Esophagus squamous epithelium (tissue), 4 donors: ENCODE measurements at regions not wholly inside any gene's neighbourhood (a gene's known extent, or its start where the extent isn't known, plus 50 kb on each side); places are given as distances from the start of the nearest gene placed in this dataset.

Source experiments
- POLR2A ChIP-seq, 4 donors: fragments of 450-650 bp; IDR thresholded peaks; one replicate each; pipeline ENCODE4 v1.6.1; 2017; ENCODE audit warnings: antibody characterized with exemption in 4 of 4, mild to moderate bottlenecking in 4 of 4, moderate library complexity in 3 of 4
- TF ChIP-seq, protein P1 (sequence below), 6 experiments: fragments of 450-650 bp in 4 of 6; fragments of 200-600 bp in 2 of 6; sonication (generic) in 2 of 6; IDR thresholded peaks; one replicate each; pipeline ENCODE4 v1.5.1; 2016 to 2019; ENCODE audit warnings: antibody characterized with exemption in 6 of 6, mild to moderate bottlenecking in 4 of 6, moderate library complexity in 4 of 6

DNA sequence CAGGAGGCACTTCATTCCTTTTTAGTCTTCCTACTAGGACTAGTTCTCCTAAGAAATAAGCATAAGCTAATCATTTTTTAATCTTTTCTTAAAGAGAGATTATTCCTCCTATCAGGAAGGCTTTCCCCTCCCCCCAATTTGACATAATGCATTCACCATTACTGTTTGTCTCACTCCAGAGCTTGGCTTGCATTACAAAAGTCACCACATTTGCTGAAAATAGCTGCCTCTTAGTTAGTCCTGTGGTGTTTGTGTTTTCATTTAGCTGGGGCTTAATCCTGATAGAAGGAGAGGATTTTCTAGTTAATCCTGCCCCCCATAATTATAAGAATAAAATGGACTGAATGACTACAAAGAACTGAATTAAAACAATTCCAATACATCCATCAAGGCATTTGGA, 307.1 kb upstream of the RRP15 start:
- TF ChIP-seq, protein P1, sequence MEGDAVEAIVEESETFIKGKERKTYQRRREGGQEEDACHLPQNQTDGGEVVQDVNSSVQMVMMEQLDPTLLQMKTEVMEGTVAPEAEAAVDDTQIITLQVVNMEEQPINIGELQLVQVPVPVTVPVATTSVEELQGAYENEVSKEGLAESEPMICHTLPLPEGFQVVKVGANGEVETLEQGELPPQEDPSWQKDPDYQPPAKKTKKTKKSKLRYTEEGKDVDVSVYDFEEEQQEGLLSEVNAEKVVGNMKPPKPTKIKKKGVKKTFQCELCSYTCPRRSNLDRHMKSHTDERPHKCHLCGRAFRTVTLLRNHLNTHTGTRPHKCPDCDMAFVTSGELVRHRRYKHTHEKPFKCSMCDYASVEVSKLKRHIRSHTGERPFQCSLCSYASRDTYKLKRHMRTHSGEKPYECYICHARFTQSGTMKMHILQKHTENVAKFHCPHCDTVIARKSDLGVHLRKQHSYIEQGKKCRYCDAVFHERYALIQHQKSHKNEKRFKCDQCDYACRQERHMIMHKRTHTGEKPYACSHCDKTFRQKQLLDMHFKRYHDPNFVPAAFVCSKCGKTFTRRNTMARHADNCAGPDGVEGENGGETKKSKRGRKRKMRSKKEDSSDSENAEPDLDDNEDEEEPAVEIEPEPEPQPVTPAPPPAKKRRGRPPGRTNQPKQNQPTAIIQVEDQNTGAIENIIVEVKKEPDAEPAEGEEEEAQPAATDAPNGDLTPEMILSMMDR (IDR thresholded peaks at IDR 0.05): no peak
- no peak for TF ChIP-seq POLR2A (IDR thresholded peaks at IDR 0.05)
